ENCODE measurements at regions not wholly inside any gene's neighbourhood (a gene's known extent, or its start where the extent isn't known, plus 50 kb on each side); places are given as distances from the start of the nearest gene placed in this dataset.

DNA sequence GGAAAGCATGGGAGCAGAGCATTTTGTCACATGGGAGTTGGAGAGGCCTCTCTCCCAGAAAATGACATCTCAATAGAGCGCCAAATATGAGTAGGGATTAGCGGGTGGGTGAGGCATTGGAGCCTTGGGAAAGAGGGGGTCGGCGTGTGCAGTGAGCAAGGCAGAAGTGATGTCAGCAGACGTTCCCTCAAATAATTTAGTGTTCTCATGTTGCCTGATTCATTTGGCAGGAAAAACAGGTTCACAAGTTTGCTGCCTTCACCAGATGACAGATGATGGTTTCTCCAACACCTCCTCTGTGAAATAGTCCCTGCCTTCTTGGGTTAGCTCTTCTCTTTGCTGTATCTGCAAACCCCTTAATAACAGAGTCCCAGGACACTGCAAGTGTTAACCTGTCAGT, 118.5 kb upstream of the ARHGAP20 start:
- DNase-seq (ENCODE audit: low read depth): no peak

DNA sequence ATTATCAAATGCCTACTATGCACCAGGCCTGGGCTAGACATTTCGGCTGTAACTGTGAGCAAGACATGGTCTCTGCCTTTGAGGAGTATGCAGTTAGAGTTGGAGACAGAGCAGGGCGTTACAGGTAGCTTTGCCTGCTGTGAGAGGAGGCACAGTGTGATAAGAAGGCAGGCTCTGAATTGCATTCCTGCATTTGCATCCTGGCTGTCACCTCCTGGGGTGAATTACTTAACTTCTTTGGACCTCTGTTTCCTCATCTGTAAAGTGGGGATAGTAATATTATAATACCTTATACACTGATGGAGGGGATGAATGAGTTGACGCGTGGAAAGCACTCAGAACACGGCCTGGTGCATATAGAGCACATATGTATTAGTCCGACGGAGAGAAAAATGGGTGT, 118.1 kb upstream of the ARHGAP20 start:
- no peak for DNase-seq (ENCODE audit: low read depth)

DNA sequence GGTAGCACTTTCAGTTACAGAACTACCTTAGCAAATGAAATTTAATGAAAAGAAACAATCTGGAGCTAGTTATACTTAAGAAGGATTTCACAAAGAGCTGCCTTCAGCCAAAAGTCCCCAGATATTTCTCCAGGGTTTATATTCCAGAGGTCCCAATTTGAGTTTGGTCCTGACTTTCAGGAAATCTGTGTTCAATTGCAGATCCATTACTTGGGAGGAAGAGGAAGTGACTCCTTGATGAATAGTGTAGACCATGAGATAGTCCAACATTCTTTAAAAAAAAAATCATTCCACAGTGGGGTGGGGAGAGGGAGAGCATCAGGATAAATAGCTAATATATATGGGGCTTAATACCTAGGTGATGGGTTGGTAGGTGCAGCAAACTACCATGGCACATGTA, 117.6 kb upstream of the ARHGAP20 start:
- peak; percentile 25 for DNase-seq (ENCODE audit: low read depth)

DNA sequence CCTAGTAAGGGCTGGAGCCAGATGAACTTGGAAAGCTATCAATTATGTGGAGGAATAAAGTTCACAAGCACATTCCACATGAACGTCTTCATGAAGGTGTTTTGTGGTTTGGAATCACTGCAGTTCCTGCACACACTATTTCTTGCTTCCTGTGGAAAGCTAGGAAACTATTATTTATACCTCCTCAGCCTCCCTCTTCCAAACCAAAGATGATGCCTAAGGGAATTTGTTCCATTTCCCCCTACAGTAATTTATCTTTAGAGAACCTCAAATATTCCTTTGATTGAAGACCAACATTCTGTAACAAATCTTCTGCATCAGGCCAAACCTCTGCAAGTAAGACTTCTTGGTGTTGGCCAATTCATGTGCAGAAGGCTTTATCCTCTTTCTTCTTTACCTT, 115.8 kb upstream of the ARHGAP20 start:
- DNase-seq (ENCODE audit: low read depth): no peak

DNA sequence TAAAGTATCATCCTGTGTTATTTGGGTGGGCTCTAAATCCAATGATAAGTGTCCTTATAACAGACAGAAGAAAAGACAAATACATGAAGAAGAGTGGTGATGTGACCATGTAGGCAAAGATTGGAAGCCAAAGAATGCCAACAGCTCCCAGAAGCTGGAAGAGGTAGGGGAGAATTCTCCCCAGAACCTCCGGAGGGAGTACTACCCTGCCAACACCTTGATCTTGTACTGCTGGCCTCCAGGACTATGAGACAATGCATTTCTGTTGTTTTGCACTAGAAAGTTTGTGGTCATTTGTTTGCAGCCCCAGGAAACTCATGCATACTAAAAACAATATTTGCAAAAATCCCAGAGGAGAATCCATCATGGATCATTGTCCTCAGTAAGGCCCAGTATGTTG, 115.0 kb upstream of the ARHGAP20 start:
- no peak for DNase-seq (ENCODE audit: low read depth)

DNA sequence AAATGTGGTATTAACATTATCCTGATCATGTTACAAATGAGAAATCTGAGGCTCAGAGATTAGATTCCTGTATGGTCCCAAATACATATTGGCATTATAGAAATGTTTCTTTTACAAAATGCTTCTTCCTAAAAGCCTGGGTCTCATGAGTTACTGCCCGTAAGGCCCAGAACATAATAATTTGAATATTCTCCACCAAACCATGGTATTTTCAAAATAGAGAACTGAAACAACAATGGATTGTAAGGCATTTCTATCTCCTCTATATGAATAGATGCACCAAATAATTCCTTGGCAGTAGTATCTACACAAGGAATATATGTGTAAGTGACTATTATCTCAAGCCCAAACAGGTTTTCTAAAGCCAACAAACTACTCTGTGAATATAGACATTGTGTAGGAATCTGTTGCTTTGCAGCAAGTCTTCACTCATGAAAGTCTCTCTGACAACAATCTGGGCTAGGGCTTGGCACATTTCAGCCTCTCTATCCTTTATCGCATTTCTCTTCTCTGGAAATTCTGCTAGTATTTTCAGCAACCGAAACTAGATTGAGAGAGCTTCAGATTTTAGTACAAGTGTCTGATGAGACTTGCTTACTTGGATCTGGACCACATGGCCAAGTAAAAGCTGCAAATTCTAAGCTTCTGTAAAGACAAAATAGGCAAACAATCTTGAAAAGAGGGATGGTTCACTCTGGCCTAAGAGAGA, 112.8 kb upstream of the ARHGAP20 start:
- no peak for DNase-seq (ENCODE audit: low read depth)

DNA sequence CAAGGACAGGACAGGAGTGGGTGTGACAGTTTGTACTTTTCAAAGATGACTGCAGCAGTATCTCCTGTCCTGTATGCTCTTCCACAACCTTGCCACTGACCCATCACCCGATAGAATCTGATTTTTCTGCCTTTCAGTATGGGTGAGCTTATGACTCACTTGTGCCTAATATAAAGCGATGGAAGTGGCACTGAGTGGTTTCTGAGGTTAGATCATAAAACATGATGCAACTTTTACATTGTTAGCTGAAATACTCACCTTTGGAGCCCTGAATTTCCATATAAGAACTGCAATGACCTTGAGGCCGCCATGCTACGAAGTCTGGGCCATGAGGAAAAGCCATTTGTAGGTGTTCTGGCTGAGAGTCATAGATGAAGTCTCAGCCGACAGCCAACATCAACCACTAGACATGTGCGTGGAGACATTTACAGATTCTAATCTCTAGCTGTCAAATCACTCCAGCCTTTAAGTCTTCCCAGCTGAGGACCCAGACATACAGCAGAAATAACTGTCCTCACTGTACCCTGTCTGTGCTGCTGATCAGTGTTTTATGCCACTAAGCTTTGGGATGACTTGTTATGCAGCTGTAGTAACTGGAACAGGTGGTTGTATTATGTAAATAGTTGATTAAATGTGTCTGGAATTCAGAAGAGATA, 105.9 kb upstream of the ARHGAP20 start:
- peak; percentile 43 for DNase-seq (ENCODE audit: low read depth)

DNA sequence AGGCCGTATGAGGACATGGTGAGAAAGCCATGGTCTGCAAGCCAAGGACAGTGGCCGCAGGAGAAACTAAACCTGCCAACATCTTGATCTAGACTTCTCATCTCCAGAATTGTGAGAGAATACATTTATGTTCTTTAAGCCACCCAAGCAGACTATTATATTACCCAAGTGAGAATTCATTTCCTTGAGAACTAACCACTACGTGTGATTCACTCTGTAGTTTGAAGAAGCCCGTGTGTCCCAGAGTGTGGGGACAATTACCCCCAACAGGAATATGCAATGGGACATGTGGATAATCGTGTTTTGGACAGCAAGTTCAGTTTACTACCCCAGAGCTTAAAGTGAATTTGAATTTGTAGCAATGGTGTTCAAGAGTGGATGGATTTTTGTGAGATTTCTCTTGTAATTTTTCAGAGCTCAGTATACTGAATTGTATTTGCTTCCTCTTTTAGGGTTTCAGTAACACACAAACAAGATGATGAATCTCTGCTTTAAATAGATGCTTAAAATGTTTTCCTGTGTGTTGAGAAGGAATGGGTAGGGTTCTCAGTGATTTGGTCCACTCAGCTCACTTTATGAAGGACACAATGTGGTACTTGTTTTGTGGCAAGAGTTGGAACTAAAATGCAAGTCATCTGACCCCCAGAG, 100.0 kb upstream of the ARHGAP20 start:
- DNase-seq (ENCODE audit: low read depth): no peak

DNA sequence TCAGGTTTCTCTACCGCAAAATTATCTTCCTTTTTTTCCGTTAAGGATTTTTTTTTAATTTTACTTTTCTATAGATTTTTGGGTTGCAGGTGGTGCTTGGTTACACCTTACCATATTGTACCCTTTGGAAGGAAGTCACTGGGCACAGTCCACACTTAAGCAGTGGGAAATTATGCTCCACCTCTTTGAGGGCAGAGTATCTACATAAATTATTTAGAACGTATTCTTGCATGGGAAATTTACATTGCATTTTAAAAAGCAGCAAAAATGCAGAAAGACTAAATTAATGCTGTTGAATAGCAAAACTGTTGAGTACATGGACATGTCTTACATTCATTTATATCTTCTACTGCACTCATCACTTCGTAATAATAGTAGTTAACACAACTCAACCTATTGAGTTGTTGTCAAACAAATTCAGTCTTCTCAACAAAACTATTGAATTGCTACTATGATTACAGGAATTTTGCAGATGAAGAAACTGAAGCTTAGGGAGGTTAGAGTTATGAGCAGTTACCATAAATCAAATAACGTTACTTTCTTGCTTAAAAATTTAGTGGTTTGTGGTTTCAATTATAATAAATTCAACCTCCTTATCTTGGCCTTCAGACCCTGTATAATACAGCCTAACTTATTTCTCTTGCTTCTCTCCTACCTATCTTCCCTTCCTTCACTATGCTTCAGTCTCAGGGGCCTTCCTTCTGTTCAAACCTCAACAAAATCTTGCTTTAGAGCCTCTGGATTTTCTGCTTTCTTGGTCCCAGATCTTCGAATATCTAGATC, 97.4 kb upstream of the ARHGAP20 start:
- DNase-seq (ENCODE audit: low read depth): no peak

DNA sequence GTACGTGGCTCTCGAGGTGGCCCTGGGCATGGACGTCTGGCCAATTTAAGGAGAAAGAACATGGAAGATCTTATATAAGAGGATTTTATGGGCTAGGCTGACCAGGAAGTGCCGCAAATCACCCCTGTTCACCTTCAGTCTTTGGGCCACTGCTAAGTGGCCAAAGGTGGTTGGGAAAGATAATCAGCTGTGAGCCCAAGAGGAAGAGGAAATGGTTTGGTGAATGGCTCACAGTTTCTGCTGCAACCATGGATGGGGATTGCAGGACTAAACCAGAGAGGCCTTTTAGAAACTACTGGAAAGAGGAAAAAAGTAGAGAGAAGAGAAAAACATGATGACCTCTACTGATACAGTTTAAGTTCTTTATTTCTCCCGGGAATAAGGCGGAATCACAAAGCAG, 96.0 kb upstream of the ARHGAP20 start:
- DNase-seq (ENCODE audit: low read depth): no peak

DNA sequence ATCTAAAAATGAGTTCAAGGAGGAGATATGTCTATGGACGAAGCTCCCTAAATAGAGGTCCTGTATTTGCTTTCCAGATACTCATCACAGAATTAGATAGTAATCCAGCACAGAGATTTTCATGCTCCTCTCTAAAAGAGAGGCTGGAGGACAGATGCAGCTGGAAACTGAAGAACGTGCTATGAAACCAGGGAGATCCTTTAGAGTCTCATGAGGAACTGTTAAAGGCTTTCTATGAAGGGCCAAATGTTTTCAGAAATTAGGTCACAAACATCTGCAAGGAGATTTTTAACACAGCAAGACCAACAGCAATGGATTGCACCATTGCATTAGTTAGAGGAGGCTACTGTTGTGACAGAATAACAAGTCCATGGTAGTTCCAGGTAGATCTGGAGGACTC, 95.6 kb upstream of the ARHGAP20 start:
- no peak for DNase-seq (ENCODE audit: low read depth)

DNA sequence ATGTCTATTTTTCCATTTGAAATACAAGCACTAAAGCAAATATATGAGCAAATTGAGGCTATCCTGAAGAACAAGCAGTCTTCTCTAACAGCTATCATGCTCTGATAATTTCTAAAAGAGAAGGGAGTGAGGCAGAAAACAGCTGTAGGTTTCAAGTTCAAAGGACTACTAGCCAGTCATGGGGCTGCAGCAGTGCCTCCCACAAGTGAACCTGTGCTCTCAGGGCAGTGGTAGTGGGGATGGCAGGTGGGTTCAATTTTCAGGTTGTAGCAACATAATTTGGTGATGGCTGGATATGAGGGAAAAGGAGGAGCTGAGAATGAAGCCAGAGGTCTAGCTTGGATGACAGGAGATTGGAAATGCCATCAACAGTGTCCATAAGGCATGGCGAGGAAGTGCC, 93.5 kb upstream of the ARHGAP20 start:
- DNase-seq (ENCODE audit: low read depth): no peak

DNA sequence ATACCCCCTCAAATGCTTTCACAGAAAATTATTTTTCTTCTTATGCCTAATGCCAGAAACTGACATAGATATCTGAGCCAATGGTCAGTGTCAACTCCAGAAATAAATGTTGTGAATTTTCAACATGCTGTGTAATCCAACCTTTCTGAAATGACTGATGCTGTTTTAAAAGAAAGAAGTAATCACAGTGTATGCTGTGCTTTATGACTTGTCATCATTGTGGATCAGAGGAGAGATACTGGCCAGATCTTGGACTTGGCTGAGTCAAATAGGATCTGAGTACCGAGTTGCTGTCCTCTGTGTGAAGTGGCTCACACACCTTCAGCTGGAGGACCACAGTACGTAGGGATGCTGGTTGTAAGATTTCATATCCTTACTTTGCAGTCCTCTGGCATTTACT, 89.9 kb upstream of the ARHGAP20 start:
- DNase-seq (ENCODE audit: low read depth): no peak

DNA sequence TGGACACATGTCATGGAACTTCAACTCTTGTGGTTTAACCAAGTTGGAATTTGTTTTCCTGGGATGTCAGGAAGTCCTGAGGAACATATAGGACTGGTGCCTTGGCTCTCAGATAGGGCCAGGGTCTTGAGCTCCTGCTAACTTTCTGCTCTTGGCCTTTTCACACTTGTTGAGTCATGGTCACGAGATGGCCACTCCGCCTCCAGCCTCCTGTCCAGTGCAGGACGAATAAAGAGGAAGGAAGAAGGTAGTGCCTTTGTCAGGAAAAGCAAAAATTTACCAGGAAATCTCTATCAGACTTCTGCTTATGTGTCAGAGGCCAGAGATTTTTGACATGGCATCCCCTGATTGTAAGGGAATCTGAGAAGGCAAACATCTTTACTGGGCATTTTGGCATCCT, 89.1 kb upstream of the ARHGAP20 start:
- DNase-seq (ENCODE audit: low read depth): no peak

DNA sequence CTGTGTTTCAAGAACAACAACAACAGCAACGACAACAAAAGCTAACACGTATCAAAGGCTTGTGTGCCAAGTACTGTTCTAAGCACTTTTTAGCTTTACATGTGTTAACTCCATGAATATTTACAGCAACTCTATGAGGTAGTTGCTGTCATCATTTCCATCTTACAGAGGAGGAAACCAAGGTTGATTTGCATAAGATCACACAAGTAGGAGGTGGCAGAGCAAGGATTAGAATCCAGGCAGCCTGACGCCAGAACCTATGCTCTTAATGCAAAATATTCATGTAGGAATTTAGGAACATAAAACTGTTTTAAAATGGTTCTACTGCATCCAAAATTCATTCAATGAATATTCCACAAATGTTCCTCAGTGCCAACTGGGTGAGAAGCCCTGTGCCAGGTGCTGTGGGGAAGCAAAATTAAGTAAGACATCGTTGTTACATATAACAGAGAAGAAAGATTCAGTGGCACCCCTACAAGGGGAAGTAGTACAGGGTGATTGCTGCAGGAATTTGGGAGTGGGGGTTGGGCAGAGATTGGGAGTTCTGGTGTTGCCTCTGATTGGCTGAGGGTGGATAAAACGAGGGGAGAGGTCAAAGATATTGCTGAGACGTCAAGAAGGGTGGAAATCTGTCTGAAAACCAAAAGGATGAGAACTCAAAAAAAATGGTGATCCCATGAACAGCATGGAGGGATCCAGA, 86.1 kb upstream of the ARHGAP20 start:
- DNase-seq (ENCODE audit: low read depth): no peak

DNA sequence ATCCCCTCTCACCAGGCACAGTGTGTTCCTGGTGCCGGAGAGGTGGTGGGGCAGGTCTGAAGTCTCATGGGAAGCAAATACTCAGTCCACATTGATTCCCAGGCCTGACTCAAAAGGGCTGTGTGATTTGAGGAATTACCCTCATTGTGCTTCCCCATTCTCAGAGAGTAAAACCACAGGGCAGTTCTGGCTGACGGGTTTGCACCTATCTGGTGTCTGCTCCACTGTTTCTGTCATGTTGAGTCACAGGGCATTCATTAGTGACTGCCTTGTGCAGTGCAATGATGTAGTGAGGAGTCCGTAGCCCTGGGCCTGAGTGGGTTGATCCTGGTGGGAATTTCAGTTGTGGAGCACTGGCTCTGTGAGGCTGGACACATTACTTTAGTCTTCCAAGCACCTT, 85.2 kb upstream of the ARHGAP20 start:
- no peak for DNase-seq (ENCODE audit: low read depth)

DNA sequence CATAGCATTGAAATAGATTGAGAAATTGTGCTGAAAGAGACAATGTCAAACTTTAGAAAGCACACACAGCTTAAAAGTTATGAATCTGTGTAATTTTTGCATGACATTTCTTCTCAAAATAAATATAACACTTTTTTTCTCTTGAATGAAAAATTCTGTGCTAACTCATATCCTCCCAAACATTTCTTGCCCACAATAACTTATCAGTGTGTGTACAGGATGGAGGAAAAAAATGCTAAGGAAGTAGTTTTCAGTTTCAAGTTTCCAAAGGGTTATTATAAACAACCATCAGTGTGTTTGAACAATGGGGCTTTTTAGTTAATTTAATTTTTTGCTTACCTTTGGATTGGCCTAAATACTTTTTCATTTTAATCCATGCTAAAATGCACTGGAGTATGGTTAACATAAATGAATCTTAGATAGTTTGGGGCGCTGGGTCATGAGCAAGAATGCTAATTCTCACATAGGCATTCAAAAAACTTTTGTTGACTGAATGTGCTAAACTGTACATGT, 82.9 kb upstream of the ARHGAP20 start:
- no peak for DNase-seq (ENCODE audit: low read depth)

DNA sequence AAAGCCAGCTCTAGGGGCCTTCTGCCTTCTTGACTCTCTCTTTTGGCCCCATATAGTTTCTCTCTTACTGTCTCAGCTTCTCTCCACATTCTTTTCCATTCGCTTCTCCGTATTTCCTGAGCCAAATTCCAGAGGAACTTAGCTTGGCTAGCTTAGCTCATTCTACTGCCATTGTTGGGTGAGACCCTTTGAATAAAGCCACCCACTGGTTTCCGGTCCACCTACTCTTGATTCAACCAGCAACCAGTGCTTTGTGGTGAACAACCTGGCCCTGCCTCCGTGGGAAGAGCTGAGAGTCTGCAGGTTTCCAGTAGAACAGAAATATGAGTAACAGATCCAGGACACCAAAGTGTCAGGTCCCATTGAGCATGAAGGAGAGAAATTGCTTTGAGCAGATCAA, 81.3 kb upstream of the ARHGAP20 start:
- DNase-seq (ENCODE audit: low read depth): no peak

DNA sequence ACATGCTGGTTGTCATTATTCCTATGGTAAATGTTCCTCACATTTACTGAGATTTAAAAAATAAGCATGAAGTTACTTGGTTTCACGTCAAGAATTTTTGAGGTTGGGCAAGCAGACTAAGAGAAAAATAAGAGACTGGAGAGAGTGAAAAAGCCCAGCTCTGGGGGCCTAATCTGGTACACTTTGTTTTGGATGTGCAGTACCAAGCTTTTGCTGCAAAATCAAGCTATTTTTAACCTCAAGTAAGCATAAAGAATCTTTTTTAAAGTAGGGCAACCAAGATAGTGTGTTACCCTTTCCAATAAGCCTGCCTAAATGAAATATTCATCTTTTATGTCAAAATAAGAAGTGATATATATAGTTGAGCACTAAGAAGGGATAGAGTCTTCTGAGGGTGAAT, 79.4 kb upstream of the ARHGAP20 start:
- no peak for DNase-seq (ENCODE audit: low read depth)

DNA sequence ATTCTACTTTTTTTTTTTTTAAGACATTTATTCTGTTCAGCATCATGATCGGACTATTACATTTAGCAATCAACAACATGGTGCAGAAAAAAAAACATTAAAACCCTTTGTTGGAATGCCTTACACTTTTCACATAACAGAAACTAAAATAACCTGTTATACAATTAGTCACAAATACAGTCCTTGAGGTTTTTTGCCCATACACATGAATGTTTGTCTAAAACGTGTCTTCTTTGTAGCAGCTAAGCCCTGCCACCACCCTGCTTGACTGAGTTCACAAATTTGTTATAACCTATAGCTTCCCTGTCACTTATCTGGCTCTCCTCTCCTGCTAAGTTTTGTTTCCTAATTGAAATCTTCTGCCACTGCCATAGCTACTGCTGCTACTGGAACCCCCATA, 75.4 kb upstream of the ARHGAP20 start:
- no peak for DNase-seq (ENCODE audit: low read depth)

DNA sequence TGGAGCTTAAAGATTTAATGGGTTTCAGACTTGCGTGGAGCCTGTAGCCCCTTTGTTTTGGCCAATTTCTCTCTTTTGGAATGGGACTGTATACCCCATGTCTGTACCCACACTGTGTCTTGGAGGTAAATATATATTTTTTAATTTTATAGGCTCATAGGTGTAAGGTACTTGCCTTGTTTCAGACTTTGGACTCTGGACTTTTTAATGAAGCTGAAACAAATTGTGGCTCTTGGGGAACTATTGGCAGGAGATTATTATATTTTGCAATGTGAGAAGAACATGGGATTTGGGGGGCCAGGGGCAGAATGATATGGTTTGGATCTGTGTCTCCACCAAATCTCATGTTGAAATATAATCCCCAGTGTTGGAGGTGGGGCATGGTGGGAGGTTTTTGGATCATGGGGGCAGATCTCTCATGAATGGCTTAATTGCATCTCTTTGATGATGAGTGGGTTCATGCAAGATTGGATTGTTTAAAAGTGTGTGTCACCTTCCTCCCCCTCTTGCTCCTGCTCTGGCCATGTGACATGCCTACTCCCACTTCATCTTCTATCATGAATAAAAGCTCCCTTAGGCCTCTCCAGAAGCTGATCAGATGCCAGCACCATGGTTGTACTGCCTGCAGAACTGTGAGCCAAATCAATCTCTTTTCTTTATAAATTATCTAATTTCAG, 74.1 kb upstream of the ARHGAP20 start:
- no peak for DNase-seq (ENCODE audit: low read depth)
